ENCODE measurements at regions not wholly inside any gene's neighbourhood (a gene's known extent, or its start where the extent isn't known, plus 50 kb on each side); places are given as distances from the start of the nearest gene placed in this dataset.

- TF ChIP-seq CTCF (optimal IDR thresholded peaks at IDR 0.05 in 1 of 3, IDR thresholded peaks at IDR 0.05 in 1 of 3, conservative IDR thresholded peaks at IDR 0.05 in 1 of 3; ENCODE audit: extremely low read depth in 1 of 3, insufficient read depth in 2 of 3, low read length in 3 of 3): peak; percentile 46 to 65 (median 54)
- no peak for TF ChIP-seq EZH2 (IDR thresholded peaks at IDR 0.05; ENCODE audit: low read length)
Measured at GRCh38 chr12:124720004-124720680, 143.5 kb downstream of the SCARB1 start.
